AG08395 (cell line): ENCODE measurements at regions not wholly inside any gene's neighbourhood (a gene's known extent, or its start where the extent isn't known, plus 50 kb on each side); places are given as distances from the start of the nearest gene placed in this dataset.

Experiments used
- DNase-seq: peaks from one replicate; pipeline ENCODE4 v3.0.0; 2012; ENCODE audit warnings: mixed read lengths, low spot score

- DNase-seq: no peak
These were observed 123.8 kb downstream of the ADRA2A start for GRCh38 chr10:111200505-111201186.

GRCh38 chr10:111203615-111204014 is 126.8 kb downstream of the ADRA2A start:
- DNase-seq: no peak

- DNase-seq: no peak
These were observed 128.0 kb downstream of the ADRA2A start for GRCh38 chr10:111204838-111205237.

- DNase-seq: peak; percentile 12
These were observed 129.7 kb downstream of the ADRA2A start for GRCh38 chr10:111206521-111206920.

GRCh38 chr10:111207500-111207899 is 130.7 kb downstream of the ADRA2A start:
- no peak for DNase-seq

- no peak for DNase-seq
These were observed 132.1 kb downstream of the ADRA2A start for GRCh38 chr10:111208951-111209350.

- peak; percentile 29 for DNase-seq
These were observed 132.9 kb downstream of the ADRA2A start for GRCh38 chr10:111209692-111210091.

- no peak for DNase-seq
These were observed 134.4 kb downstream of the ADRA2A start for GRCh38 chr10:111211241-111211640.

- peak; percentile 39 for DNase-seq
These were observed 134.9 kb downstream of the ADRA2A start for GRCh38 chr10:111211706-111212105.

- DNase-seq: peak; percentile 23
These were observed 145.1 kb downstream of the ADRA2A start for GRCh38 chr10:111221682-111222480.

- DNase-seq: no peak
These were observed 146.1 kb downstream of the ADRA2A start for GRCh38 chr10:111222961-111223360.

GRCh38 chr10:111231779-111232178 is 154.9 kb downstream of the ADRA2A start:
- DNase-seq: no peak

GRCh38 chr10:111233439-111233838 is 156.6 kb downstream of the ADRA2A start:
- DNase-seq: no peak

- DNase-seq: no peak
These were observed 157.5 kb downstream of the ADRA2A start for GRCh38 chr10:111234234-111234913.

- DNase-seq: no peak
These were observed 158.1 kb downstream of the ADRA2A start for GRCh38 chr10:111234914-111235302.

GRCh38 chr10:111240348-111240747 is 163.5 kb downstream of the ADRA2A start:
- no peak for DNase-seq

GRCh38 chr10:111243126-111243525 is 166.3 kb downstream of the ADRA2A start:
- no peak for DNase-seq

GRCh38 chr10:111246136-111246535 is 169.3 kb downstream of the ADRA2A start:
- no peak for DNase-seq

- DNase-seq: no peak
These were observed 170.1 kb downstream of the ADRA2A start for GRCh38 chr10:111246814-111247452.

GRCh38 chr10:111247781-111248389 is 171.1 kb downstream of the ADRA2A start:
- peak; percentile 18 for DNase-seq

- no peak for DNase-seq
These were observed 173.1 kb downstream of the ADRA2A start for GRCh38 chr10:111249925-111250324.

GRCh38 chr10:111261081-111261615 is 184.3 kb downstream of the ADRA2A start:
- DNase-seq: peak; percentile 38
